HepG2 (cell line): ENCODE measurements at regions not wholly inside any gene's neighbourhood (a gene's known extent, or its start where the extent isn't known, plus 50 kb on each side); places are given as distances from the start of the nearest gene placed in this dataset.
A peak's percentile ranks its signal among the peaks of the same experiment; 100 is the strongest.

Experiments
- ATAC-seq: fragments of 200-7000 bp; cut with Tn5 transposase; 3 replicates; pipeline ENCODE4 v1.9.1; 2020; ENCODE audit warnings: mild to moderate bottlenecking, moderate library complexity
- BruUV-seq: library from RNA; stranded (reverse); fragments of 400-500 nt; replicated peaks from 2 replicates; lab custom pipeline; 2021; lab: Mats Ljungman, UMichigan
- CTCF ChIA-PET: fragments of 300-600 bp; formaldehyde crosslinking; extraction: SDS; loops from one replicate; lab custom pipeline; 2021; ENCODE audit warnings: low total read pairs, inconsistent platforms, low intra/inter-chr PET ratio; lab: Yijun Ruan, JAX
- POLR2A ChIA-PET: fragments of 350-600 bp; sonication (Branson Sonifier 250); formaldehyde crosslinking; loops from one replicate; lab custom pipeline; 2020; ENCODE audit warnings: antibody characterized with exemption, inconsistent platforms; lab: Yijun Ruan, JAX
- DNase-seq: peaks from one replicate; pipeline ENCODE4 v3.0.0-alpha.2; 2015; ENCODE audit warnings: low spot score
- FAIRE-seq: peaks from 3 replicates; lab custom pipeline; 2011; peaks lifted over from hg19 to GRCh38; lab: Jason Lieb, UNC
- H2AFZ ChIP-seq: one replicate; pipeline ENCODE4 v1.6.1; 2011; ENCODE audit warnings: low read length, inconsistent platforms
- H3K27ac ChIP-seq: fragments of 300-600 bp; 3 replicates; pipeline ENCODE4 v1.8.0; 2011; ENCODE audit warnings: mixed run types, mild to moderate bottlenecking, mixed read lengths, low read length, inconsistent platforms; ENCODE audit not compliant: insufficient read depth; ENCODE audit errors: extremely low read length
- H3K27me3 ChIP-seq, 2 experiments: fragments of 200-600 bp in 1 of 2; 2 replicates in 1 of 2; 3 replicates in 1 of 2; pipeline versions ENCODE4 v1.6.0 to v1.8.0; 2011; ENCODE audit warnings: low read length in 2 of 2, mild to moderate bottlenecking in 2 of 2, moderate library complexity in 2 of 2, inconsistent platforms in 1 of 2; ENCODE audit not compliant: insufficient read depth in 2 of 2, control insufficient read depth in 1 of 2
- H3K36me3 ChIP-seq, 2 experiments: fragments of 200-600 bp in 1 of 2; replicated peaks in 1 of 2; 2 replicates in 1 of 2; 3 replicates in 1 of 2; pipeline versions ENCODE4 v1.5.1 to v1.8.0; 2011; ENCODE audit warnings: low read length in 2 of 2, inconsistent platforms in 1 of 2; ENCODE audit not compliant: insufficient read depth in 2 of 2, control insufficient read depth in 1 of 2
- H3K4me1 ChIP-seq: 2 replicates; pipeline ENCODE4 v1.5.1; 2012; ENCODE audit warnings: low read length, inconsistent platforms; ENCODE audit not compliant: insufficient read depth
- H3K4me2 ChIP-seq: 2 replicates; pipeline ENCODE4 v1.6.0; 2011; ENCODE audit warnings: low read depth, low read length, inconsistent platforms
- H3K4me3 ChIP-seq, 3 experiments: fragments of 200-600 bp in 1 of 3; sonication (generic), shearing (Covaris generic) in 1 of 3; replicated peaks in 1 of 3; 2 replicates each; pipeline ENCODE4 v1.5.1; 2011 to 2016; ENCODE audit warnings: low read length in 3 of 3, inconsistent platforms in 2 of 3, low read depth in 2 of 3, mild to moderate bottlenecking in 2 of 3, control low read depth in 1 of 3, mixed read lengths in 1 of 3; ENCODE audit not compliant: insufficient read depth in 1 of 3
- H3K79me2 ChIP-seq: one replicate; pipeline ENCODE4 v1.6.1; 2011; ENCODE audit warnings: low read length, inconsistent platforms; ENCODE audit not compliant: insufficient read depth
- H3K9ac ChIP-seq: 2 replicates; pipeline ENCODE4 v1.6.0; 2011; ENCODE audit warnings: mild to moderate bottlenecking, low read depth, low read length, inconsistent platforms; ENCODE audit not compliant: insufficient read depth
- H3K9me3 ChIP-seq: 2 replicates; pipeline ENCODE4 v1.5.1; 2012; ENCODE audit warnings: mild to moderate bottlenecking, low read length
- H4K20me1 ChIP-seq: 2 replicates; pipeline ENCODE4 v1.6.0; 2011; ENCODE audit warnings: inconsistent platforms, mild to moderate bottlenecking, low read length, moderate library complexity; ENCODE audit not compliant: insufficient read depth
- KDM6A ChIP-seq: IDR thresholded peaks from 2 replicates; pipeline ENCODE4 v1.6.1; 2016; ENCODE audit warnings: low read depth
- MAFF ChIP-seq: IDR thresholded peaks from 2 replicates; pipeline ENCODE4 v1.6.1; 2011; ENCODE audit warnings: low read depth, low read length, improper control_type of control experiment
- MAFK ChIP-seq, 2 experiments: IDR thresholded peaks in 1 of 2; conservative IDR thresholded peaks in 1 of 2; 2 replicates each; pipeline ENCODE4 v1.6.1; 2011; ENCODE audit warnings: improper control_type of control experiment in 2 of 2, low read length in 2 of 2
- NR1H2 ChIP-seq: sonication (generic); formaldehyde crosslinking; IDR thresholded peaks from 2 replicates; pipeline ENCODE4 v1.8.1; 2022; ENCODE audit warnings: low read depth, missing genetic modification reagents, borderline replicate concordance
- PHB2 ChIP-seq: fragments of 450-650 bp; IDR thresholded peaks from 2 replicates; pipeline ENCODE4 v1.6.1; 2018; ENCODE audit not compliant: partially characterized antibody
- ZNF451 ChIP-seq: sonication (generic); formaldehyde crosslinking; IDR thresholded peaks from 2 replicates; pipeline ENCODE4 v1.5.0; 2020; ENCODE audit warnings: mild to moderate bottlenecking, missing genetic modification reagents
- ZNF550 ChIP-seq: sonication (generic); formaldehyde crosslinking; IDR thresholded peaks from 2 replicates; pipeline ENCODE4 v1.4.0; 2020; ENCODE audit warnings: mild to moderate bottlenecking, missing genetic modification reagents, borderline replicate concordance
- ZNF567 ChIP-seq: sonication (generic); formaldehyde crosslinking; IDR thresholded peaks from 2 replicates; pipeline ENCODE4 v1.8.1; 2023; ENCODE audit warnings: mild to moderate bottlenecking, missing genetic modification reagents, borderline replicate concordance
- WGBS: methylation state at CpG from one replicate; pipeline ENCODE4 v1.1.6; 2017; ENCODE audit warnings: low lambda C conversion rate; 5-methylcytosine and 5-hydroxymethylcytosine counted together
- in situ Hi-C: cut with HindIII; loops from 2 replicates; pipeline ENCODE4 v1.10.0; 2017; ENCODE audit warnings: low pct_unique_long_range_greater_than_20kb; ENCODE audit not compliant: extremely low pct_ligation_motif_present
- intact Hi-C: fragments of 100-400 bp; cut with micrococcal nuclease; formaldehyde crosslinking; loops from one replicate; pipeline ENCODE4 v1.10.0; 2022; ENCODE audit not compliant: unreplicated experiment
- TF ChIP-seq, protein P1 (sequence below): sonication (generic); formaldehyde crosslinking; IDR thresholded peaks from 2 replicates; pipeline ENCODE4 v1.5.1; 2020; ENCODE audit warnings: mild to moderate bottlenecking, missing genetic modification reagents, moderate library complexity
- TF ChIP-seq, protein P2 (sequence below): sonication (generic); formaldehyde crosslinking; IDR thresholded peaks from 2 replicates; pipeline ENCODE4 v1.4.0; 2020; ENCODE audit warnings: low read depth, missing genetic modification reagents

DNA sequence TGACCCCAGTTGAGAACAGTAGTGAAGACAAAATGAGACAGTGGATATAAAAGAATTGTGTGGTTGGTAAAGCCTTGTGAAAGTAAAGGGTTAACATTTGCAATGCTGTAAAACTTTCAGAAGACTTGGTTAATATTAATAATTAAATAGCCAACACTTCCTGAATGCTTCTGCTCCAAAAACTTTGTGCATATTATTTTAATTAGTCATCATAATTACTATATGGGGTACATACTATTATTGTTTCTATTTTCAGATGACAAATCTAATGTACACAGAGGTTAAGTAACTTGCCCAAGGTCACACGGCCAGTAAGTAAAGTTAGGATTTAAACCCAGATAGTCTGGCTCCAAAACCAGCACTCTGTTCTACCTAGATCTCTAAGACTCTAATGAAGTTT lies 291.3 kb downstream of the OGFRL1 start:
- in situ Hi-C loops = no loop called here
- CTCF ChIA-PET = no interaction called here
- Histone ChIP-seq H3K9me3 (no peaks in the 10 kb centered on the region), H2AFZ (no peak overlapping the region), H3K4me3 (no peak overlapping the region), H3K27ac (no peak overlapping the region), H3K9ac (no peak overlapping the region), H3K4me2 (no peak overlapping the region), H3K27me3 (no peaks in the 10 kb centered on the region; a peak in 1 of 5 replicates), H4K20me1 (no peaks in the 10 kb centered on the region), H3K4me1 (no peaks in the 10 kb centered on the region), H3K79me2 (no peaks in the 10 kb centered on the region), H3K36me3 (no peaks in the 10 kb centered on the region)
- intact Hi-C loops = no loop called here
- DNase-seq = no peak
- WGBS = 0% methylated on average over 1 of the region's 1 CpG
- ATAC-seq = no peak
- BruUV-seq = no TSS peak
- POLR2A ChIA-PET = no interaction called here
- TF ChIP-seq, protein P1, sequence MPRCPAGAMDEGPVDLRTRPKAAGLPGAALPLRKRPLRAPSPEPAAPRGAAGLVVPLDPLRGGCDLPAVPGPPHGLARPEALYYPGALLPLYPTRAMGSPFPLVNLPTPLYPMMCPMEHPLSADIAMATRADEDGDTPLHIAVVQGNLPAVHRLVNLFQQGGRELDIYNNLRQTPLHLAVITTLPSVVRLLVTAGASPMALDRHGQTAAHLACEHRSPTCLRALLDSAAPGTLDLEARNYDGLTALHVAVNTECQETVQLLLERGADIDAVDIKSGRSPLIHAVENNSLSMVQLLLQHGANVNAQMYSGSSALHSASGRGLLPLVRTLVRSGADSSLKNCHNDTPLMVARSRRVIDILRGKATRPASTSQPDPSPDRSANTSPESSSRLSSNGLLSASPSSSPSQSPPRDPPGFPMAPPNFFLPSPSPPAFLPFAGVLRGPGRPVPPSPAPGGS = no peak
- TF ChIP-seq PHB2 (no peak), MAFF (0 out of 2 replicates have a peak, but pooled peaks have one; percentile 15), NR1H2 (no peak), KDM6A (CRISPR knock-in tag) (no peak), ZNF451 (no peak), MAFK (conservative IDR thresholded peaks at IDR 0.05 in 1 of 2, IDR thresholded peaks at IDR 0.05 in 1 of 2; ENCODE audit: low read length in 2 of 2) (peak; percentile 14 to 22; a peak in 1 of 4 replicates), ZNF550 (CRISPR knock-in tag) (no peak), ZNF567 (CRISPR knock-in tag) (no peak)
- TF ChIP-seq, protein P2, sequence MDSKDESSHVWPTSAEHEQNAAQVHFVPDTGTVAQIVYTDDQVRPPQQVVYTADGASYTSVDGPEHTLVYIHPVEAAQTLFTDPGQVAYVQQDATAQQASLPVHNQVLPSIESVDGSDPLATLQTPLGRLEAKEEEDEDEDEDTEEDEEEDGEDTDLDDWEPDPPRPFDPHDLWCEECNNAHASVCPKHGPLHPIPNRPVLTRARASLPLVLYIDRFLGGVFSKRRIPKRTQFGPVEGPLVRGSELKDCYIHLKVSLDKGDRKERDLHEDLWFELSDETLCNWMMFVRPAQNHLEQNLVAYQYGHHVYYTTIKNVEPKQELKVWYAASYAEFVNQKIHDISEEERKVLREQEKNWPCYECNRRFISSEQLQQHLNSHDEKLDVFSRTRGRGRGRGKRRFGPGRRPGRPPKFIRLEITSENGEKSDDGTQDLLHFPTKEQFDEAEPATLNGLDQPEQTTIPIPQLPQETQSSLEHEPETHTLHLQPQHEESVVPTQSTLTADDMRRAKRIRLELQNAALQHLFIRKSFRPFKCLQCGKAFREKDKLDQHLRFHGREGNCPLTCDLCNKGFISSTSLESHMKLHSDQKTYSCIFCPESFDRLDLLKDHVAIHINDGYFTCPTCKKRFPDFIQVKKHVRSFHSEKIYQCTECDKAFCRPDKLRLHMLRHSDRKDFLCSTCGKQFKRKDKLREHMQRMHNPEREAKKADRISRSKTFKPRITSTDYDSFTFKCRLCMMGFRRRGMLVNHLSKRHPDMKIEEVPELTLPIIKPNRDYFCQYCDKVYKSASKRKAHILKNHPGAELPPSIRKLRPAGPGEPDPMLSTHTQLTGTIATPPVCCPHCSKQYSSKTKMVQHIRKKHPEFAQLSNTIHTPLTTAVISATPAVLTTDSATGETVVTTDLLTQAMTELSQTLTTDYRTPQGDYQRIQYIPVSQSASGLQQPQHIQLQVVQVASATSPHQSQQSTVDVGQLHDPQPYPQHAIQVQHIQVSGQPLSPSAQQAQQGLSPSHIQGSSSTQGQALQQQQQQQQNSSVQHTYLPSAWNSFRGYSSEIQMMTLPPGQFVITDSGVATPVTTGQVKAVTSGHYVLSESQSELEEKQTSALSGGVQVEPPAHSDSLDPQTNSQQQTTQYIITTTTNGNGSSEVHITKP (CRISPR knock-in tag) = no peak
- no peak for FAIRE-seq
